H9 (cell line): ENCODE measurements at regions not wholly inside any gene's neighbourhood (a gene's known extent, or its start where the extent isn't known, plus 50 kb on each side); places are given as distances from the start of the nearest gene placed in this dataset.

Experiments
- DNase-seq: peaks from one replicate; pipeline ENCODE4 v3.0.0-alpha.2; 2017
- H2AFZ ChIP-seq: one replicate; pipeline ENCODE4 v1.6.1; 2013; ENCODE audit warnings: mild to moderate bottlenecking, low read length, control low read depth, moderate library complexity
- H2AK5ac ChIP-seq: 2 replicates; pipeline ENCODE4 v1.6.1; 2013; ENCODE audit warnings: low read length, control low read depth, mixed read lengths; ENCODE audit not compliant: insufficient read length
- H2BK120ac ChIP-seq: one replicate; pipeline ENCODE4 v1.6.1; 2013; ENCODE audit warnings: low read depth, mild to moderate bottlenecking, low read length, control low read depth, inconsistent platforms; ENCODE audit not compliant: poor library complexity, severe bottlenecking
- H2BK12ac ChIP-seq: 2 replicates; pipeline ENCODE4 v1.6.1; 2013; ENCODE audit warnings: low read length, control low read depth, mixed read lengths, low read depth; ENCODE audit not compliant: insufficient read length
- H2BK15ac ChIP-seq: 2 replicates; pipeline ENCODE4 v1.6.1; 2013; ENCODE audit warnings: low read depth, low read length, control low read depth
- H2BK20ac ChIP-seq: one replicate; pipeline ENCODE4 v1.6.1; 2013; ENCODE audit warnings: low read depth, mild to moderate bottlenecking, low read length, control low read depth, inconsistent platforms; ENCODE audit not compliant: poor library complexity, severe bottlenecking
- H2BK5ac ChIP-seq: 2 replicates; pipeline ENCODE4 v1.6.1; 2013; ENCODE audit warnings: low read length, control low read depth, mixed read lengths; ENCODE audit not compliant: insufficient read length
- H3K14ac ChIP-seq: 2 replicates; pipeline ENCODE4 v1.6.1; 2013; ENCODE audit warnings: low read length, control low read depth; ENCODE audit not compliant: insufficient read depth
- H3K18ac ChIP-seq: 2 replicates; pipeline ENCODE4 v1.6.1; 2013; ENCODE audit warnings: low read depth, mild to moderate bottlenecking, mixed read lengths, low read length, control low read depth; ENCODE audit not compliant: insufficient read length
- H3K23ac ChIP-seq: 2 replicates; pipeline ENCODE4 v1.6.1; 2013; ENCODE audit warnings: low read length, control low read depth, mixed read lengths, low read depth; ENCODE audit not compliant: insufficient read length
- H3K23me2 ChIP-seq: 2 replicates; pipeline ENCODE4 v1.6.1; 2013; ENCODE audit warnings: low read depth, mild to moderate bottlenecking, mixed read lengths, low read length, control low read depth; ENCODE audit not compliant: insufficient read length, poor library complexity, severe bottlenecking
- H3K27ac ChIP-seq: 2 replicates; pipeline ENCODE4 v1.5.1; 2013; ENCODE audit warnings: low read length, control low read depth, mixed read lengths, low read depth; ENCODE audit not compliant: insufficient read length
- H3K27me3 ChIP-seq: 2 replicates; pipeline ENCODE4 v1.6.1; 2013; ENCODE audit warnings: low read length, control low read depth, inconsistent platforms; ENCODE audit not compliant: insufficient read depth
- H3K4ac ChIP-seq: 2 replicates; pipeline ENCODE4 v1.6.1; 2013; ENCODE audit warnings: low read depth, mild to moderate bottlenecking, control low read depth, inconsistent platforms, low read length, moderate library complexity
- H3K4me1 ChIP-seq: 2 replicates; pipeline ENCODE4 v1.6.1; 2013; ENCODE audit warnings: low read length, control low read depth, inconsistent platforms; ENCODE audit not compliant: insufficient read depth
- H3K4me2 ChIP-seq: 2 replicates; pipeline ENCODE4 v1.6.1; 2013; ENCODE audit warnings: low read length, control low read depth, mixed read lengths; ENCODE audit not compliant: insufficient read length, insufficient read depth
- H3K56ac ChIP-seq: 2 replicates; pipeline ENCODE4 v1.6.1; 2013; ENCODE audit warnings: low read depth, mild to moderate bottlenecking, mixed read lengths, low read length, control low read depth; ENCODE audit not compliant: insufficient read length
- H3K79me1 ChIP-seq: 2 replicates; pipeline ENCODE4 v1.6.1; 2013; ENCODE audit warnings: low read depth, mild to moderate bottlenecking, moderate library complexity, low read length, control low read depth, inconsistent platforms; ENCODE audit not compliant: insufficient read depth, poor library complexity, severe bottlenecking
- H3K79me2 ChIP-seq: 2 replicates; pipeline ENCODE4 v1.6.1; 2013; ENCODE audit warnings: low read length, control low read depth, inconsistent platforms; ENCODE audit not compliant: insufficient read depth
- H3K9ac ChIP-seq: 2 replicates; pipeline ENCODE4 v1.6.1; 2013; ENCODE audit warnings: low read length, control low read depth, mixed read lengths; ENCODE audit not compliant: insufficient read length; ENCODE audit errors: extremely low read depth
- H3K9me3 ChIP-seq: one replicate; pipeline ENCODE4 v1.6.1; 2013; ENCODE audit warnings: low read depth, low read length, inconsistent platforms; ENCODE audit not compliant: control insufficient read depth
- H3T11ph ChIP-seq: one replicate; pipeline ENCODE4 v1.6.1; 2013; ENCODE audit warnings: mild to moderate bottlenecking, low read length, control low read depth, inconsistent platforms
- H4K20me1 ChIP-seq: one replicate; pipeline ENCODE4 v1.6.1; 2013; ENCODE audit not compliant: control insufficient read depth, insufficient read length, insufficient read depth
- H4K5ac ChIP-seq: 2 replicates; pipeline ENCODE4 v1.6.1; 2013; ENCODE audit warnings: low read depth, mild to moderate bottlenecking, mixed read lengths, low read length, control low read depth; ENCODE audit not compliant: insufficient read length
- H4K8ac ChIP-seq: replicated peaks from 2 replicates; pipeline ENCODE4 v1.6.1; 2013; ENCODE audit warnings: low read length, control low read depth, mixed read lengths, low read depth; ENCODE audit not compliant: insufficient read length
- H4K91ac ChIP-seq: 2 replicates; pipeline ENCODE4 v1.6.1; 2013; ENCODE audit warnings: low read depth, mild to moderate bottlenecking, moderate library complexity, mixed read lengths, low read length, control low read depth; ENCODE audit not compliant: insufficient read length
- H3K27ac Mint-ChIP-seq, 3 experiments: 2 replicates in 2 of 3; 3 replicates in 1 of 3; pipeline ENCODE4 v1.8.0; 2020 to 2021; ENCODE audit warnings: mixed read lengths in 3 of 3, mild to moderate bottlenecking in 1 of 3, moderate library complexity in 1 of 3
- H3K27me3 Mint-ChIP-seq: 2 replicates; pipeline ENCODE4 v1.8.0; 2021; ENCODE audit warnings: low read depth, mild to moderate bottlenecking, moderate library complexity, mixed read lengths
- H3K36me3 Mint-ChIP-seq, 3 experiments: 2 replicates in 2 of 3; 3 replicates in 1 of 3; pipeline ENCODE4 v1.8.0; 2020 to 2021; ENCODE audit warnings: low read depth in 3 of 3, mixed read lengths in 3 of 3; ENCODE audit not compliant: insufficient read depth in 1 of 3
- H3K4me1 Mint-ChIP-seq, 2 experiments: 2 replicates each; pipeline ENCODE4 v1.8.0; 2020; ENCODE audit warnings: mixed read lengths in 2 of 2
- H3K4me3 Mint-ChIP-seq, 2 experiments: 2 replicates in 1 of 2; 3 replicates in 1 of 2; pipeline ENCODE4 v1.8.0; 2020 to 2021; ENCODE audit warnings: mild to moderate bottlenecking in 2 of 2, mixed read lengths in 2 of 2, moderate library complexity in 1 of 2
- H3K9me3 Mint-ChIP-seq, 2 experiments: 2 replicates in 1 of 2; 3 replicates in 1 of 2; pipeline ENCODE4 v1.8.0; 2020; ENCODE audit warnings: mild to moderate bottlenecking in 2 of 2, mixed read lengths in 2 of 2, moderate library complexity in 1 of 2
- CTCF ChIP-seq: fragments of 200-600 bp; sonication (generic); conservative IDR thresholded peaks from 3 replicates; pipeline ENCODE4 v1.8.0; 2021; ENCODE audit warnings: antibody characterized with exemption, mild to moderate bottlenecking
- WGBS: extraction: QIAGEN DNeasy Blood & Tissue Kit; methylation state at CpG from one replicate; pipeline ENCODE4 v1.1.7; 2013; ENCODE audit warnings: missing lambda C conversion rate, low lambda C conversion rate, mixed read lengths; ENCODE audit not compliant: insufficient read length; ENCODE audit errors: extremely low coverage; 5-methylcytosine and 5-hydroxymethylcytosine counted together

- Histone ChIP-seq H3K4me1 (no peaks in the 10 kb centered on the region), H2AFZ (no peak overlapping the region), H3K18ac (no peak overlapping the region), H3K79me2 (no peaks in the 10 kb centered on the region), H4K8ac (no peak overlapping the region), H3K56ac (no peak overlapping the region), H3K14ac (no peak overlapping the region), H3K9ac (no peak overlapping the region), H3K9me3 (no peaks in the 10 kb centered on the region), H4K91ac (no peak overlapping the region), H2BK20ac (no peak overlapping the region), H3K23ac (no peak overlapping the region), H2BK12ac (no peak overlapping the region), H3K4me2 (no peak overlapping the region), H2BK15ac (no peak overlapping the region), H4K5ac (no peak overlapping the region), H3K4ac (no peak overlapping the region), H3K23me2 (no peaks in the 10 kb centered on the region), H2BK5ac (no peak overlapping the region), H4K20me1 (no peaks in the 10 kb centered on the region), H2AK5ac (no peak overlapping the region), H3K79me1 (no peaks in the 10 kb centered on the region), H3K27ac (no peak overlapping the region), H3T11ph (no peak overlapping the region), H3K27me3 (no peaks in the 10 kb centered on the region), H2BK120ac (no peak overlapping the region)
- Mint-ChIP-seq H3K4me3 (no peak overlapping the region), H3K9me3 (no peaks in the 10 kb centered on the region), H3K4me1 (peaks cover 13 to 25% of the 10 kb centered on the region in 2 experiments), H3K27me3 (peaks cover 4% of the 10 kb centered on the region; the same call in 1 of the 2 replicates), H3K36me3 (no peaks in the 10 kb centered on the region), H3K27ac (no peak overlapping the region)
- TF ChIP-seq CTCF: no peak
- DNase-seq: no peak
- WGBS: no CpG with 5 or more reads among the region's 1 CpG
These were observed 154.1 kb downstream of the TLE3 start for GRCh38 chr15:69943637-69944036.
